Neural crest cell (in vitro differentiated cells): ENCODE measurements at regions not wholly inside any gene's neighbourhood (a gene's known extent, or its start where the extent isn't known, plus 50 kb on each side); places are given as distances from the start of the nearest gene placed in this dataset.

Experiments used
- DNase-seq: peaks from one replicate; pipeline ENCODE4 v3.0.0; 2021; ENCODE audit warnings: low read depth, mixed read lengths, low spot score
- H3K27ac Mint-ChIP-seq: one replicate; pipeline ENCODE4 v1.8.0; 2021; ENCODE audit warnings: mild to moderate bottlenecking, mixed read lengths; ENCODE audit not compliant: unreplicated experiment
- H3K27me3 Mint-ChIP-seq: 2 replicates; pipeline ENCODE4 v1.8.0; 2021; ENCODE audit warnings: low read depth, mild to moderate bottlenecking, mixed read lengths
- H3K36me3 Mint-ChIP-seq: 2 replicates; pipeline ENCODE4 v1.8.0; 2021; ENCODE audit warnings: low read depth, mild to moderate bottlenecking, mixed read lengths
- H3K4me1 Mint-ChIP-seq: 2 replicates; pipeline ENCODE4 v1.8.0; 2021; ENCODE audit warnings: mixed read lengths
- H3K4me3 Mint-ChIP-seq: one replicate; pipeline ENCODE4 v1.8.0; 2021; ENCODE audit warnings: mild to moderate bottlenecking, mixed read lengths
- H3K9me3 Mint-ChIP-seq: 2 replicates; pipeline ENCODE4 v1.8.0; 2021; ENCODE audit warnings: mixed read lengths
- TF ChIP-seq, protein P1 (sequence below): fragments of 200-600 bp; sonication (generic); conservative IDR thresholded peaks from 2 replicates; pipeline ENCODE4 v1.5.0; 2021; ENCODE audit warnings: antibody characterized with exemption, mild to moderate bottlenecking

DNA sequence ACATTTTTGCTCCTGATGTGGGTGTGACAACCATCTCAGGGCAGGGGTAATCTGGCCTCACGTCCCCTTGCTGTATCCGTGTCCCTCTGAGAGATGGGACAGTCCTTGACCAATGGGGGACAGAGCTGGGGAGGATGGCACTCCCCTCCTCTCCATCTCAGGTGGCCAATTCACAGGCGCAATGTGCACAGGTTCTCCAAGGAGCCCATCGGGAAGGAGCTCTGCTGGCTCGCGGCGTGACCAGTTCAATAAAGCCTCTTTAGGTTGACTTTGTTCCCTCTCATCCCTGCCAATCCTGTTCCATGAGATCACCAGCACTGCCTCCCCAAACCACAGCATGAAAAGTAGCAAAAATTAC lies 196.3 kb upstream of the SLC24A3 start:
- Mint-ChIP-seq H3K4me1 (no peaks in the 10 kb centered on the region), H3K27me3 (peaks cover 6% of the 10 kb centered on the region), H3K4me3 (no peak overlapping the region), H3K36me3 (no peaks in the 10 kb centered on the region), H3K9me3 (no peaks in the 10 kb centered on the region), H3K27ac (peak overlapping the region; percentile 35)
- TF ChIP-seq, protein P1, sequence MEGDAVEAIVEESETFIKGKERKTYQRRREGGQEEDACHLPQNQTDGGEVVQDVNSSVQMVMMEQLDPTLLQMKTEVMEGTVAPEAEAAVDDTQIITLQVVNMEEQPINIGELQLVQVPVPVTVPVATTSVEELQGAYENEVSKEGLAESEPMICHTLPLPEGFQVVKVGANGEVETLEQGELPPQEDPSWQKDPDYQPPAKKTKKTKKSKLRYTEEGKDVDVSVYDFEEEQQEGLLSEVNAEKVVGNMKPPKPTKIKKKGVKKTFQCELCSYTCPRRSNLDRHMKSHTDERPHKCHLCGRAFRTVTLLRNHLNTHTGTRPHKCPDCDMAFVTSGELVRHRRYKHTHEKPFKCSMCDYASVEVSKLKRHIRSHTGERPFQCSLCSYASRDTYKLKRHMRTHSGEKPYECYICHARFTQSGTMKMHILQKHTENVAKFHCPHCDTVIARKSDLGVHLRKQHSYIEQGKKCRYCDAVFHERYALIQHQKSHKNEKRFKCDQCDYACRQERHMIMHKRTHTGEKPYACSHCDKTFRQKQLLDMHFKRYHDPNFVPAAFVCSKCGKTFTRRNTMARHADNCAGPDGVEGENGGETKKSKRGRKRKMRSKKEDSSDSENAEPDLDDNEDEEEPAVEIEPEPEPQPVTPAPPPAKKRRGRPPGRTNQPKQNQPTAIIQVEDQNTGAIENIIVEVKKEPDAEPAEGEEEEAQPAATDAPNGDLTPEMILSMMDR: no peak
- DNase-seq: no peak

DNA sequence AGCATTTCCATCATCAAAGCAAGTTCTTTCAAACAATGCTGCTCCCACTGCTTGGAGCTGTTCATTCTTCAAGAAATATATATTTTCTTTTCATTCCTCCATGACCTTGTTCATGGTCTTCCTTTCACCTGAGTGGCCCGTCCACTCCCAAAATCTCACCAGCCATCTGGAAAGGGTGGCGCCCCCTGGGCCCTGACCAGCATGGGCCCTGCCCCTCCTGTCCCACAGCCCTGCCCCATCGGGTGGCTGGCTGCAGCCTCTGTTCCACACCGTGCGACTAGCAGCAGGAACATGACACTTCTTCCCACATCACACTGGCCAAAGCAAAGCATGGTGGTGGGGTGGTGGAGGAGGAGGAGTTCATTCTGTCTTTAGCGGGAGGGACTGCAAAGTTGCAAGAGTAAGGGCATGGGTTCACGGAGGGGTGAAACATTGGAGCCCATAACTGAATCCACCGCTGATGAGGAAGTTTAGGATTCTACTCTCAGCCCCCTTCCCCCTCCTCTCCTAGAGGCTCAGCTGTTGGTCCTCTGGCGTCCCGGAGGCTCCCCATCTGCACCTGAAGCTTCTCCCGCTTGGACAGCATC lies 195.2 kb upstream of the SLC24A3 start:
- Mint-ChIP-seq H3K27me3 (peaks cover 6% of the 10 kb centered on the region), H3K36me3 (no peaks in the 10 kb centered on the region), H3K27ac (no peak overlapping the region), H3K4me3 (no peak overlapping the region), H3K9me3 (no peaks in the 10 kb centered on the region), H3K4me1 (no peaks in the 10 kb centered on the region)
- no peak for DNase-seq
- TF ChIP-seq, protein P1: no peak

DNA sequence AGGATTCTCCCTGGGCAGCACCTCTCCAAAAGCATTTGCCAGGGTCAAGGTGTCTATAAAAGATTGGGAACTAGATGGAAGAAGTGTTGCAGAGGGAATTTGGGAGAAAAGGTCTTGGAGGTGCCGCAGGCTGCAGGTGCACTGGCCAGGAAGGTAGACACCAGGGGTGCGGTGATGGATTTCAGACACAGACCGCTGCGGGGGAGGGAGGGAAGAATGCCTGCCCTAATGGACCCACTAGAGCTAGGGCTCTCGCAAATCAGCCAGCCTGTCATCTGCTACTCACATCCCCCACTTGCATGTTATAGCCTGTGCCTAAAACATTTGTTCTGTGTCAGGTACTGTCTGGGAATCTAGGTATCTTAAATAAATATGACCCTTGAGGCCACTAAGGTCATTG lies 193.6 kb upstream of the SLC24A3 start:
- no peaks in the 10 kb centered on the region for H3K27me3 Mint-ChIP-seq
- H3K4me3 Mint-ChIP-seq: no peak overlapping the region
- TF ChIP-seq, protein P1: no peak
- H3K9me3 Mint-ChIP-seq: no peaks in the 10 kb centered on the region
- no peaks in the 10 kb centered on the region for H3K36me3 Mint-ChIP-seq
- H3K4me1 Mint-ChIP-seq: no peaks in the 10 kb centered on the region
- DNase-seq: no peak
- no peak overlapping the region for H3K27ac Mint-ChIP-seq

DNA sequence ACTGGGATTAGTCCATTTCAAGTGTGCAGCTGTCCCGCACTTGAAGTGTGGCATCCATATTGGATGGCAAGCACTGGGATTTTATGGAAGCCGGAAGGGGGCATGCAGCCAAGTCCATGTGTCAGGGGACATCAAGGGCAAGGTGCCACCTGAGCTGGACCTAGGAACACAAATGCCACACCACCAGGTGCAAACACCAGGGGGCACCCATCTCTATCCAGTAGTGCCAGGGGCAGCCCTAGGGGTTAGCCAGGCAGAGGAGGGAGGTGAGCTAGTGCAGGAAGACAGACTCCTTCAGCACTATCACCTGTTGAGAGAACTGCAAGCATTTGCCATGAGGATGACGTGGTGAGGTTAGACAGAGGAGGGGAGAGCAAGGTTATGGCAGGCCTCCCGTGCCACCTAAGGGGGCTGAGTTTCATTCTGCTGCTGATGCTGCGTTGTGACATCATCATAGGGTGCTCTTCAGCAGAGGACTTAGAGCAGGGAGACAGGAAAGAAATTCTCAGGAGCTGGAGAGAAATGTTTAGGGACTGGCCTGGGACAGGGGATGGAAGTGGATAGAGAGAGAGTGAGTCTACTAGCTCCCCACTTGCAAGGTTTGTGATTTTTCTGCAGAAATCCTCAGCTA lies 192.6 kb upstream of the SLC24A3 start:
- Mint-ChIP-seq H3K36me3 (no peaks in the 10 kb centered on the region), H3K9me3 (no peaks in the 10 kb centered on the region), H3K4me1 (no peaks in the 10 kb centered on the region), H3K27ac (no peak overlapping the region), H3K4me3 (no peak overlapping the region), H3K27me3 (no peaks in the 10 kb centered on the region)
- TF ChIP-seq, protein P1: peak; percentile 20
- no peak for DNase-seq

DNA sequence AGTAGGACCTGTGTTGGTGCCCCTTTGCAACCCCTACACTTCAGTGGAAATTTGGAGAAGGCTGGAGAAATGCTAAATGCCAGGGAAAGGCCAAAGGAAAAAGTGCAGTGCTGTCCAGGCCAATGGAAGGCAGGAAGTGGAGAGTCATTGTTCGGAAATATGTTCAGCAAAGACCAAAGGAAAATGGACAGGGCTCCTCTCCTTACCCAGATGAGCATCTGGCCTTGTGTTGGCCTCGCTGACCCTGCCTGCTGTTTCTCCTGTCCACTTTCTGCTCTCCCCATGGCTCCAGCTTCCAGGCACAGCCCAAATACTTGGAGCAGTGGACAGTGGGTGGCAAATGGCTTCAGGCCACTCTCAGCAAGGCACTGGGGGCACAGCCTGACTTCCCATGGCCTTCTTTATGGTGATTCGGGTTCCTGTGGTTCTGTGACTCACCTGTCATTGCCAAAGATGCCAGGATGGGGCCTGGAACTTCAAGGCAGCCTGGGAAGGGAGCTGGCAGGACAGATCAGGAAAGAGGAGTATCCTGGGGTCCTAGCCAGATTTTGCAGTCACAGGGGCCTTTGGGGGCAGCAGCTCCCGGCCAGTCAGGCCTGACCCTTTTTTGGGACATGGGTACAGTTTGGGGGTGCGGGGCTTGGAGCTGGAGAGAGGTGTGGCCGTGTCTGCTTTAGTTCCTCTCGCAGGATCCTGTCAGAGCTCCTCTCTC lies 190.9 kb upstream of the SLC24A3 start:
- Mint-ChIP-seq H3K4me3 (no peak overlapping the region), H3K27me3 (peaks cover 5% of the 10 kb centered on the region), H3K36me3 (no peaks in the 10 kb centered on the region), H3K9me3 (no peaks in the 10 kb centered on the region), H3K4me1 (no peaks in the 10 kb centered on the region), H3K27ac (no peak overlapping the region)
- TF ChIP-seq, protein P1: no peak
- no peak for DNase-seq
